ENCODE measurements at regions not wholly inside any gene's neighbourhood (a gene's known extent, or its start where the extent isn't known, plus 50 kb on each side); places are given as distances from the start of the nearest gene placed in this dataset.

DNA sequence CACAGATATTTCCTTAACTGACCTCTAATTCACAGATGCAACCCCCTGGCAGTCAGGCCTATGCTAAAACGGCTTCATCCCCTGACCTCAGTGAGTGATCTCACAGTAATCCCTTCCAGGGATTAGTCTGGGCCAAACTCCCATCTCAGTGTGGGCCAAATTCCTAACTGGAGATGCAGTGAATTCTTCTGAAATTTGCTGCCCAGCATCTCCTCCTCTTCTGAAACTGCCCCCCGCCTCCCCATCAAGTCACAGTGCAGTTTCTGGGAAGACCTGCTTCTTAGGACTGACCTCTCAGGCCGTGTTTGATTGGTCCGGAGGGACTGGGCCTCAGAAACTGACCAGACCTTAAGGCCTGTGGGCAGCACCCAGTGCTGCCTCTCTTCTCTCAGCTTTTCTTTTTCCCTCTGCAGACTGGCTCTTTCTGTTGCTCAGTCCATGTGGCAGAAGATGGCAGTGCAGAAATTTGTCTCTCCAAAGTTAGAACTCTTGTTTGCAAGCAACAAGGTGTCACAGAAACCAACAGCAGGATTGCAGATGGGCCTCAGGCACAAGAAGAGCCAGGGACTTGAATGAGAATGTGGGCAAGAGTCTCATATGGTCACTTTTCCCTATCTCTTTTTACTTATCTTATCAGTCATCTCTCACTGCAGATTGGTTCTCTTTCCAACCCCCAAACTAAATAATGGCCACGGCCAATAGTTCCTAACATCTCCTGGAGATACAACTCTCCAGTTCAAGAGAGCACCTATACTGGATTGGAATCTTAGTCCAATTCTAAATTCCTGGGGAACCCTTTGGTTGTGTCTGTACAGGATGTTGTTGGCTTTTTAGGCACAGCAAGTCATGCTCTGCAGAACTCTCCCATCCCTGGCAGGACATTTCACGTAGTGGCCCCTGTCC, 95.5 kb upstream of the RALGPS2 start:
- no peaks in the 10 kb centered on the region for H3K36me3 Mint-ChIP-seq (ENCODE audit: low read depth)
- no peak overlapping the region for H3K27ac ChIP-seq (ENCODE audit: low read depth in 1 of 2, low read length in 2 of 2)
- intact Hi-C loops (cut with DNase I, micrococcal nuclease): no loop called here
- H3K27me3 Mint-ChIP-seq: peaks cover 6% of the 10 kb centered on the region
- H3K4me1 Mint-ChIP-seq (ENCODE audit: low read depth): no peaks in the 10 kb centered on the region
- no peaks in the 10 kb centered on the region for H3K4me1 ChIP-seq (ENCODE audit: insufficient read depth, low read length)
- no peaks in the 10 kb centered on the region for H3K27me3 ChIP-seq (ENCODE audit: control insufficient read depth in 1 of 2, insufficient read depth in 2 of 2, low read length in 2 of 2)
- ATAC-seq (ENCODE audit: poor library complexity): no peak
- ChIA-PET POLR2A (no interaction called here), CTCF (no interaction called here)
- no peak overlapping the region for H3K4me3 ChIP-seq (ENCODE audit: low read length)
- H3K9me3 ChIP-seq (ENCODE audit: control insufficient read depth in 1 of 2, insufficient read depth in 1 of 2, low read length in 2 of 2): no peaks in the 10 kb centered on the region
- H3K9me3 Mint-ChIP-seq: no peaks in the 10 kb centered on the region
- no peak for TF ChIP-seq CTCF (IDR thresholded peaks at IDR 0.05)
- H3K27ac Mint-ChIP-seq: no peak overlapping the region
- no peak for DNase-seq
- no peaks in the 10 kb centered on the region for H3K36me3 ChIP-seq (ENCODE audit: insufficient read depth, low read length)
- no peak overlapping the region for H3K4me3 Mint-ChIP-seq

DNA sequence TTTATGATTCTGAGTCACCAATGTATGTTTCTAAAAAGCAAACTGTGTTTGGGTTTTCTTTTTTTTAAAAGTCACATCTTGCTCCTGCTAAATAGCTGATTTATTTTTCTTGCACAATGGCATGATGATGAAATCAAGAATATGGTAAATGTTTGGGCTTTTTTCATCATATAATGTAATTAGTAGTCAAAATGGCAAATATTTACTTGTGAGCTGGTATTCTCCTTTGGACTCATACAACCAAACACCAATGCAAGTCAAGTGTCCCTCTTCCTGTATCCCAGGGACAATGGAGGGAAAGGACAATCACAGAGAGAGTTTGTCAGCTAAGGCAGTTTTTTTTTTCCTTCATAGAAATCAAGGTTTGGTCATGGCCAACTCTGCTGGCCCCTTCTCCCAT, 94.6 kb upstream of the RALGPS2 start:
- no peaks in the 10 kb centered on the region for H3K4me1 Mint-ChIP-seq (ENCODE audit: low read depth)
- no peaks in the 10 kb centered on the region for H3K9me3 Mint-ChIP-seq
- H3K36me3 Mint-ChIP-seq (ENCODE audit: low read depth): no peaks in the 10 kb centered on the region
- ChIA-PET POLR2A (no interaction called here), CTCF (no interaction called here)
- intact Hi-C loops (cut with DNase I, micrococcal nuclease): no loop called here
- H3K27ac ChIP-seq (ENCODE audit: low read depth in 1 of 2, low read length in 2 of 2): no peak overlapping the region
- no peak overlapping the region for H3K4me3 Mint-ChIP-seq
- DNase-seq (no peak), ATAC-seq (ENCODE audit: poor library complexity) (no peak)
- no peaks in the 10 kb centered on the region for H3K36me3 ChIP-seq (ENCODE audit: insufficient read depth, low read length)
- no peaks in the 10 kb centered on the region for H3K27me3 ChIP-seq (ENCODE audit: control insufficient read depth in 1 of 2, insufficient read depth in 2 of 2, low read length in 2 of 2)
- no peaks in the 10 kb centered on the region for H3K4me1 ChIP-seq (ENCODE audit: insufficient read depth, low read length)
- TF ChIP-seq CTCF (IDR thresholded peaks at IDR 0.05): no peak
- no peak overlapping the region for H3K4me3 ChIP-seq (ENCODE audit: low read length)
- no peak overlapping the region for H3K27ac Mint-ChIP-seq
- H3K27me3 Mint-ChIP-seq: peaks cover 6% of the 10 kb centered on the region
- no peaks in the 10 kb centered on the region for H3K9me3 ChIP-seq (ENCODE audit: control insufficient read depth in 1 of 2, insufficient read depth in 1 of 2, low read length in 2 of 2)

GRCh38 chr1:178632653-178633052, 92.4 kb upstream of the RALGPS2 start:
- ATAC-seq (ENCODE audit: poor library complexity) (no peak), DNase-seq (no peak)
- POLR2A ChIA-PET: no interaction called here
- no peaks in the 10 kb centered on the region for H3K9me3 Mint-ChIP-seq
- H3K4me1 Mint-ChIP-seq (ENCODE audit: low read depth): no peaks in the 10 kb centered on the region
- CTCF ChIA-PET: no interaction called here
- no peak overlapping the region for H3K27ac Mint-ChIP-seq
- no peak overlapping the region for H3K27ac ChIP-seq (ENCODE audit: low read depth in 1 of 2, low read length in 2 of 2)
- H3K27me3 Mint-ChIP-seq: no peaks in the 10 kb centered on the region
- H3K9me3 ChIP-seq (ENCODE audit: control insufficient read depth in 1 of 2, insufficient read depth in 1 of 2, low read length in 2 of 2): no peaks in the 10 kb centered on the region
- TF ChIP-seq CTCF (IDR thresholded peaks at IDR 0.05): no peak
- no peaks in the 10 kb centered on the region for H3K27me3 ChIP-seq (ENCODE audit: control insufficient read depth in 1 of 2, insufficient read depth in 2 of 2, low read length in 2 of 2)
- no peaks in the 10 kb centered on the region for H3K36me3 ChIP-seq (ENCODE audit: insufficient read depth, low read length)
- H3K36me3 Mint-ChIP-seq (ENCODE audit: low read depth): no peaks in the 10 kb centered on the region
- no peak overlapping the region for H3K4me3 ChIP-seq (ENCODE audit: low read length)
- H3K4me1 ChIP-seq (ENCODE audit: insufficient read depth, low read length): no peaks in the 10 kb centered on the region
- intact Hi-C loops (cut with DNase I, micrococcal nuclease): no loop called here
- H3K4me3 Mint-ChIP-seq: no peak overlapping the region
